ENCODE measurements at regions not wholly inside any gene's neighbourhood (a gene's known extent, or its start where the extent isn't known, plus 50 kb on each side); places are given as distances from the start of the nearest gene placed in this dataset.
"Not testable (repeated sequence)": the region's sequence is repeated elsewhere in the genome, so short reads cannot be mapped to it uniquely, and the experiment has no call there.

GRCh38 chrX:131634900-131635299 is 91.0 kb downstream of the OR13H1 start:
- no peak for TF ChIP-seq CTCF (IDR thresholded peaks at IDR 0.05)
- no peak for DNase-seq
- Mint-ChIP-seq H3K4me1 (ENCODE audit: low read depth) (no peaks in the 10 kb centered on the region), H3K9me3 (no peaks in the 10 kb centered on the region), H3K4me3 (no peak overlapping the region), H3K27me3 (ENCODE audit: insufficient read depth) (no peaks in the 10 kb centered on the region), H3K36me3 (ENCODE audit: low read depth) (no peaks in the 10 kb centered on the region), H3K27ac (no peak overlapping the region)

GRCh38 chrX:131646106-131646505 is 102.2 kb downstream of the OR13H1 start:
- H3K27me3 Mint-ChIP-seq (ENCODE audit: insufficient read depth), result peaks cover 2% of the 10 kb centered on the region; the same call in 1 of the 2 replicates
- H3K36me3 Mint-ChIP-seq (ENCODE audit: low read depth), result no peaks in the 10 kb centered on the region
- H3K4me3 Mint-ChIP-seq, result no peak overlapping the region
- no peak for TF ChIP-seq CTCF (IDR thresholded peaks at IDR 0.05)
- no peak for DNase-seq
- H3K4me1 Mint-ChIP-seq (ENCODE audit: low read depth), result peaks cover 9% of the 10 kb centered on the region; the same call in 1 of the 2 replicates
- H3K27ac Mint-ChIP-seq, result no peak overlapping the region
- H3K9me3 Mint-ChIP-seq, result no peaks in the 10 kb centered on the region; the same call in 1 of the 2 replicates

GRCh38 chrX:131649741-131650140 is 105.9 kb downstream of the OR13H1 start:
- Mint-ChIP-seq H3K36me3 (ENCODE audit: low read depth) (no peaks in the 10 kb centered on the region), H3K4me1 (ENCODE audit: low read depth) (peaks cover 10% of the 10 kb centered on the region; the same call in 1 of the 2 replicates), H3K27ac (no peak overlapping the region), H3K9me3 (no peaks in the 10 kb centered on the region; the same call in 1 of the 2 replicates), H3K4me3 (no peak overlapping the region), H3K27me3 (ENCODE audit: insufficient read depth) (peaks cover 2% of the 10 kb centered on the region)
- TF ChIP-seq CTCF (IDR thresholded peaks at IDR 0.05), result no peak
- DNase-seq, result no peak

- Mint-ChIP-seq H3K4me1 (ENCODE audit: low read depth) (peaks cover 10% of the 10 kb centered on the region; the same call in 1 of the 2 replicates), H3K4me3 (no peak overlapping the region), H3K9me3 (no peaks in the 10 kb centered on the region; the same call in 1 of the 2 replicates), H3K36me3 (ENCODE audit: low read depth) (no peaks in the 10 kb centered on the region), H3K27me3 (ENCODE audit: insufficient read depth) (peaks cover 2% of the 10 kb centered on the region), H3K27ac (no peak overlapping the region)
- DNase-seq, result no peak
- TF ChIP-seq CTCF (IDR thresholded peaks at IDR 0.05), result no peak
Measured at GRCh38 chrX:131650637-131651410, 107.0 kb downstream of the OR13H1 start.

- DNase-seq; H3K27me3 Mint-ChIP-seq (ENCODE audit: insufficient read depth); H3K27ac Mint-ChIP-seq; H3K9me3 Mint-ChIP-seq; H3K36me3 Mint-ChIP-seq (ENCODE audit: low read depth); H3K4me1 Mint-ChIP-seq (ENCODE audit: low read depth); H3K4me3 Mint-ChIP-seq: not testable (repeated sequence)
Measured at GRCh38 chrX:131663726-131664125, 119.9 kb downstream of the OR13H1 start.

- no peak for TF ChIP-seq CTCF (IDR thresholded peaks at IDR 0.05)
- Mint-ChIP-seq H3K27me3 (ENCODE audit: insufficient read depth) (no peaks in the 10 kb centered on the region; the same call in 1 of the 2 replicates), H3K36me3 (ENCODE audit: low read depth) (no peaks in the 10 kb centered on the region), H3K4me3 (no peak overlapping the region), H3K4me1 (ENCODE audit: low read depth) (peaks cover 5% of the 10 kb centered on the region; the same call in 1 of the 2 replicates), H3K9me3 (no peaks in the 10 kb centered on the region), H3K27ac (no peak overlapping the region)
- DNase-seq, result no peak
Measured at GRCh38 chrX:131671735-131672134, 127.9 kb downstream of the OR13H1 start.
